ENCODE measurements at regions not wholly inside any gene's neighbourhood (a gene's known extent, or its start where the extent isn't known, plus 50 kb on each side); places are given as distances from the start of the nearest gene placed in this dataset.

GRCh38 chr7:33673029-33673700 lies 232.2 kb upstream of the BMPER start:
- TF ChIP-seq, protein P1, sequence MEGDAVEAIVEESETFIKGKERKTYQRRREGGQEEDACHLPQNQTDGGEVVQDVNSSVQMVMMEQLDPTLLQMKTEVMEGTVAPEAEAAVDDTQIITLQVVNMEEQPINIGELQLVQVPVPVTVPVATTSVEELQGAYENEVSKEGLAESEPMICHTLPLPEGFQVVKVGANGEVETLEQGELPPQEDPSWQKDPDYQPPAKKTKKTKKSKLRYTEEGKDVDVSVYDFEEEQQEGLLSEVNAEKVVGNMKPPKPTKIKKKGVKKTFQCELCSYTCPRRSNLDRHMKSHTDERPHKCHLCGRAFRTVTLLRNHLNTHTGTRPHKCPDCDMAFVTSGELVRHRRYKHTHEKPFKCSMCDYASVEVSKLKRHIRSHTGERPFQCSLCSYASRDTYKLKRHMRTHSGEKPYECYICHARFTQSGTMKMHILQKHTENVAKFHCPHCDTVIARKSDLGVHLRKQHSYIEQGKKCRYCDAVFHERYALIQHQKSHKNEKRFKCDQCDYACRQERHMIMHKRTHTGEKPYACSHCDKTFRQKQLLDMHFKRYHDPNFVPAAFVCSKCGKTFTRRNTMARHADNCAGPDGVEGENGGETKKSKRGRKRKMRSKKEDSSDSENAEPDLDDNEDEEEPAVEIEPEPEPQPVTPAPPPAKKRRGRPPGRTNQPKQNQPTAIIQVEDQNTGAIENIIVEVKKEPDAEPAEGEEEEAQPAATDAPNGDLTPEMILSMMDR (IDR thresholded peaks at IDR 0.05) = no peak

DNA sequence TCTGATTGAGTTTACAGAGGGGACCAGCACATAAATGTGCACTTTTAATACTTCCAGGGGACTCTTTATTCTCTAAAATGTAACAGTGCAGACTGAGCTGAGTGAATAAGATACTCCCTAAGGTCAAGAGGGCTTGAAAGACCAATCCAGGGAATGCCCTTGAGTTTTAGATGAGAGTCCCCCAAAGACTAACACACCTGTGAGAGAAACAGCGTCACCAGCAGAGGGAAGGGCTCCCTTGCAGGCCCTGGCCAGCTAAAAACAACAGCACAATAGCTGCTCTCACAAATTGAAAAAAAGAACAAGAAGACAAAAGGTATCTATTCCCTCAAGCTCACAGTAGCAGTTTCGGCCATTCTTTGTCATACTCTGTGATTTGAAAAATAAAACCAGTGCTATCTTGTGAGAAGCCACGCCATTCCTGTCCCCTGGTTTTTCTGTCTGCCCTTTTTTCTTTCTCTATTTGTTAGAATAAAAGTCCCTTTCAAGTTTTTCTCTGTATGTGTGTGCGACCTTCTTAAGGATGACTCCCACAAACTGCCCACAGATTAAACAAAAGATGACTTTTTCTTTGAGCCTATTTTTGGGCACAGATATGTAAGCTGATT lies 230.4 kb upstream of the BMPER start:
- intact Hi-C loops (cut with DNase I) = no loop called here

More at GRCh38 chr7:33673029-33673700, 232.2 kb upstream of the BMPER start:
- Histone ChIP-seq H3K27ac (no peak overlapping the region), H3K9me3 (no peaks in the 10 kb centered on the region), H3K27me3 (no peaks in the 10 kb centered on the region), H3K4me1 (no peaks in the 10 kb centered on the region), H3K4me3 (no peak overlapping the region), H3K36me3 (no peaks in the 10 kb centered on the region)
- no peak for DNase-seq (ENCODE audit: low spot score in 2 of 2)
- intact Hi-C loops (cut with DNase I) = no loop called here

GRCh38 chr7:33677556-33677955 lies 227.8 kb upstream of the BMPER start:
- Histone ChIP-seq H3K9me3 (peaks cover 3 to 12% of the 10 kb centered on the region in 2 donors), H3K27me3 (no peaks in the 10 kb centered on the region), H3K4me3 (no peak overlapping the region), H3K27ac (no peak overlapping the region), H3K36me3 (no peaks in the 10 kb centered on the region), H3K4me1 (no peaks in the 10 kb centered on the region)
- no peak for DNase-seq (ENCODE audit: low spot score in 2 of 2)
- intact Hi-C loops (cut with DNase I) = no loop called here
- TF ChIP-seq, protein P1 (IDR thresholded peaks at IDR 0.05) = no peak

More for the DNA sequence above, 230.4 kb upstream of the BMPER start:
- TF ChIP-seq, protein P1 (IDR thresholded peaks at IDR 0.05) = no peak
- H3K9me3 ChIP-seq = peaks cover 3 to 11% of the 10 kb centered on the region in 2 donors
- DNase-seq (ENCODE audit: low spot score in 2 of 2) = no peak
- H3K4me3 ChIP-seq = no peak overlapping the region
- no peaks in the 10 kb centered on the region for H3K27me3 ChIP-seq
- no peaks in the 10 kb centered on the region for H3K36me3 ChIP-seq
- H3K4me1 ChIP-seq = no peaks in the 10 kb centered on the region
- no peak overlapping the region for H3K27ac ChIP-seq

- intact Hi-C loops (cut with DNase I) = no loop called here
- Histone ChIP-seq H3K27ac (no peak overlapping the region), H3K36me3 (no peaks in the 10 kb centered on the region), H3K4me1 (no peaks in the 10 kb centered on the region), H3K9me3 (peaks cover 3 to 12% of the 10 kb centered on the region in 2 donors), H3K4me3 (no peak overlapping the region), H3K27me3 (no peaks in the 10 kb centered on the region)
- DNase-seq (ENCODE audit: low spot score in 2 of 2) = no peak
- TF ChIP-seq, protein P1 (IDR thresholded peaks at IDR 0.05) = no peak
These were observed 226.6 kb upstream of the BMPER start for GRCh38 chr7:33678569-33679335.

- Histone ChIP-seq H3K27me3 (no peaks in the 10 kb centered on the region), H3K4me3 (no peak overlapping the region), H3K27ac (no peak overlapping the region), H3K9me3 (peaks cover 3 to 12% of the 10 kb centered on the region in 2 donors), H3K4me1 (no peaks in the 10 kb centered on the region), H3K36me3 (no peaks in the 10 kb centered on the region)
- DNase-seq (ENCODE audit: low spot score in 2 of 2) = no peak
- intact Hi-C loops (cut with DNase I) = no loop called here
- TF ChIP-seq, protein P1 (IDR thresholded peaks at IDR 0.05) = no peak
These were observed 224.7 kb upstream of the BMPER start for GRCh38 chr7:33680682-33681081.
